ENCODE measurements at regions not wholly inside any gene's neighbourhood (a gene's known extent, or its start where the extent isn't known, plus 50 kb on each side); places are given as distances from the start of the nearest gene placed in this dataset.

- H3K4me2 ChIP-seq (ENCODE audit: low read length), result no peak overlapping the region
- no peaks in the 10 kb centered on the region for H3K9me2 ChIP-seq (ENCODE audit: insufficient read depth, low read length)
- H2AFZ ChIP-seq (ENCODE audit: low read length), result no peak overlapping the region
- intact Hi-C loops (cut with micrococcal nuclease; ENCODE audit: unreplicated experiment), result no loop called here
- no peak overlapping the region for H3K4me3 ChIP-seq (ENCODE audit: low read depth, low read length, poor library complexity, severe bottlenecking)
- no peaks in the 10 kb centered on the region for H4K20me1 ChIP-seq (ENCODE audit: insufficient read depth, low read length)
- DNase-seq (ENCODE audit: low spot score), result no peak
- no peaks in the 10 kb centered on the region for H3K4me1 ChIP-seq (ENCODE audit: insufficient read depth, low read length, poor library complexity, severe bottlenecking)
- BruUV-seq (replicated peaks), result no TSS peak
- no peaks in the 10 kb centered on the region for H3K79me2 ChIP-seq (ENCODE audit: insufficient read depth, low read depth, low read length)
- TF ChIP-seq CTCF (conservative IDR thresholded peaks at IDR 0.05; ENCODE audit: low read length), result no peak
- H3K36me3 ChIP-seq (ENCODE audit: insufficient read depth, low read length), result no peaks in the 10 kb centered on the region
- ChIA-PET POLR2A (interaction anchor here (0.9 kb wide), 1 partner anchor 561 kb away, joined by 3 read pairs; no protein-coding TSS in a partner anchor), CTCF (ENCODE audit: unreplicated experiment) (no interaction called here)
- no peaks in the 10 kb centered on the region for H3K9me3 ChIP-seq (ENCODE audit: low read length)
- no peak overlapping the region for H3K27ac ChIP-seq (ENCODE audit: low read depth, low read length, poor library complexity, severe bottlenecking)
These were observed 160.2 kb downstream of the TOX3 start for GRCh38 chr16:52386694-52387093.

GRCh38 chr16:52384378-52384777 is 162.6 kb downstream of the TOX3 start:
- Histone ChIP-seq H3K27ac (ENCODE audit: low read depth, low read length, poor library complexity, severe bottlenecking) (no peak overlapping the region), H2AFZ (ENCODE audit: low read length) (no peak overlapping the region), H3K36me3 (ENCODE audit: insufficient read depth, low read length) (no peaks in the 10 kb centered on the region), H3K4me1 (ENCODE audit: insufficient read depth, low read length, poor library complexity, severe bottlenecking) (no peaks in the 10 kb centered on the region), H3K9me2 (ENCODE audit: insufficient read depth, low read length) (no peaks in the 10 kb centered on the region), H3K4me2 (ENCODE audit: low read length) (no peak overlapping the region), H3K4me3 (ENCODE audit: low read depth, low read length, poor library complexity, severe bottlenecking) (no peak overlapping the region), H4K20me1 (ENCODE audit: insufficient read depth, low read length) (no peaks in the 10 kb centered on the region), H3K9me3 (ENCODE audit: low read length) (no peaks in the 10 kb centered on the region), H3K79me2 (ENCODE audit: insufficient read depth, low read depth, low read length) (no peaks in the 10 kb centered on the region)
- DNase-seq (ENCODE audit: low spot score), result no peak
- TF ChIP-seq EZH2phosphoT487 (IDR thresholded peaks at IDR 0.05; ENCODE audit: borderline replicate concordance, low read depth, low read length) (no peak), CTCF (conservative IDR thresholded peaks at IDR 0.05; ENCODE audit: low read length) (no peak)
- ChIA-PET POLR2A (interaction anchor here (1.1 kb wide), 1 partner anchor 71 kb away, joined by 3 read pairs; no protein-coding TSS in a partner anchor), CTCF (ENCODE audit: unreplicated experiment) (no interaction called here)
- intact Hi-C loops (cut with micrococcal nuclease; ENCODE audit: unreplicated experiment), result no loop called here
- BruUV-seq (replicated peaks), result no TSS peak

- no peak overlapping the region for H3K4me3 ChIP-seq (ENCODE audit: low read depth, low read length, poor library complexity, severe bottlenecking)
- H3K4me2 ChIP-seq (ENCODE audit: low read length), result no peak overlapping the region
- no peaks in the 10 kb centered on the region for H4K20me1 ChIP-seq (ENCODE audit: insufficient read depth, low read length)
- ChIA-PET CTCF (ENCODE audit: unreplicated experiment) (no interaction called here), POLR2A (interaction anchor here (1.1 kb wide), 1 partner anchor 72 kb away, joined by 3 read pairs; no protein-coding TSS in a partner anchor)
- DNase-seq (ENCODE audit: low spot score), result no peak
- H3K79me2 ChIP-seq (ENCODE audit: insufficient read depth, low read depth, low read length), result no peaks in the 10 kb centered on the region
- no peaks in the 10 kb centered on the region for H3K36me3 ChIP-seq (ENCODE audit: insufficient read depth, low read length)
- no peaks in the 10 kb centered on the region for H3K9me3 ChIP-seq (ENCODE audit: low read length)
- H2AFZ ChIP-seq (ENCODE audit: low read length), result no peak overlapping the region
- intact Hi-C loops (cut with micrococcal nuclease; ENCODE audit: unreplicated experiment), result no loop called here
- no TSS peak for BruUV-seq (replicated peaks)
- no peaks in the 10 kb centered on the region for H3K4me1 ChIP-seq (ENCODE audit: insufficient read depth, low read length, poor library complexity, severe bottlenecking)
- TF ChIP-seq CTCF (conservative IDR thresholded peaks at IDR 0.05; ENCODE audit: low read length), result no peak
- no peak for TF ChIP-seq EZH2phosphoT487 (IDR thresholded peaks at IDR 0.05; ENCODE audit: borderline replicate concordance, low read depth, low read length)
- H3K9me2 ChIP-seq (ENCODE audit: insufficient read depth, low read length), result no peaks in the 10 kb centered on the region
- H3K27ac ChIP-seq (ENCODE audit: low read depth, low read length, poor library complexity, severe bottlenecking), result no peak overlapping the region
These were observed 163.2 kb downstream of the TOX3 start for GRCh38 chr16:52383640-52384292.

All from OCI-LY7 (cell line).